ENCODE measurements at regions not wholly inside any gene's neighbourhood (a gene's known extent, or its start where the extent isn't known, plus 50 kb on each side); places are given as distances from the start of the nearest gene placed in this dataset.

DNA sequence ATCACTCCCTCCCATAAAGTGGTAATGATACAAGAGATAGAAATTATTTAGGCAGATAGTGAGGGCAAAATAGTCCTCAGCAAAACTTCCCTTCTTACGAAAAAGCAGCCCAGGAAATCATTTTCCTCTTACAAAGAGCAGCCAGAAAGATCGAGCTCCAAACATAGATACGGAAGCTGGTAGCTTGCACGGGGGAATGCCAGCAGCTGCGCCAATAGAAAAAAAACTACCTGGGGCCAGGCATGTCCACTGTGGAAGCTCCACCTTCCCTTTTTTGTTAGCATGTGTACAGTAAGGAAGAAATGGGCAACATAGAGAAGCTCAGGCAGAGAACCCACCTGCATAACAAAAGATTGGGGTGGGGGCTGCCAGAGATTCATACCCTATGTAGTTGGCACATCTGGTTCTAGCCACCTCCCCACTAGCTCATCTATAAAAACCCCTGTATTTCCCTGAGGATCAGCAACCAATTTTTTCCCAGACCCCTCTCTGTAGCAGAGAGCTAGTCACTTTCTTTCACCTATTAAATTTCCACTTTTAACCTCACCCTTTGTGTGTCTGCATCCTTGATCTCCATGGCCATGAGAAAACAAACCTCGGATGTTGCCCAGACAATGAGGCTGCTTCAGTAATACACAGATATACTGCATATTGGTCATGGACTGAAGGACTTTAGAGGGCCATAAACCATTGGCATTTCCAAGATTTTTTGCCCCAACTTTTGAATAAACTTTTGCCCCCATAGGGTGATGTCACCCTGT is 52.1 kb downstream of the SOD2 start:
- TF ChIP-seq, protein P1, sequence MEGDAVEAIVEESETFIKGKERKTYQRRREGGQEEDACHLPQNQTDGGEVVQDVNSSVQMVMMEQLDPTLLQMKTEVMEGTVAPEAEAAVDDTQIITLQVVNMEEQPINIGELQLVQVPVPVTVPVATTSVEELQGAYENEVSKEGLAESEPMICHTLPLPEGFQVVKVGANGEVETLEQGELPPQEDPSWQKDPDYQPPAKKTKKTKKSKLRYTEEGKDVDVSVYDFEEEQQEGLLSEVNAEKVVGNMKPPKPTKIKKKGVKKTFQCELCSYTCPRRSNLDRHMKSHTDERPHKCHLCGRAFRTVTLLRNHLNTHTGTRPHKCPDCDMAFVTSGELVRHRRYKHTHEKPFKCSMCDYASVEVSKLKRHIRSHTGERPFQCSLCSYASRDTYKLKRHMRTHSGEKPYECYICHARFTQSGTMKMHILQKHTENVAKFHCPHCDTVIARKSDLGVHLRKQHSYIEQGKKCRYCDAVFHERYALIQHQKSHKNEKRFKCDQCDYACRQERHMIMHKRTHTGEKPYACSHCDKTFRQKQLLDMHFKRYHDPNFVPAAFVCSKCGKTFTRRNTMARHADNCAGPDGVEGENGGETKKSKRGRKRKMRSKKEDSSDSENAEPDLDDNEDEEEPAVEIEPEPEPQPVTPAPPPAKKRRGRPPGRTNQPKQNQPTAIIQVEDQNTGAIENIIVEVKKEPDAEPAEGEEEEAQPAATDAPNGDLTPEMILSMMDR (optimal IDR thresholded peaks at IDR 0.05 in 1 of 3, IDR thresholded peaks at IDR 0.05 in 1 of 3, conservative IDR thresholded peaks at IDR 0.05 in 1 of 3; ENCODE audit: extremely low read depth in 1 of 3, insufficient read depth in 2 of 3, low read length in 3 of 3): no peak
- TF ChIP-seq EZH2 (IDR thresholded peaks at IDR 0.05; ENCODE audit: low read length): no peak
- Histone ChIP-seq H3K9me3 (ENCODE audit: control insufficient read depth, low read depth, low read length) (no peaks in the 10 kb centered on the region), H3K79me2 (ENCODE audit: control insufficient read depth, insufficient read depth, low read length) (no peaks in the 10 kb centered on the region), H3K9ac (ENCODE audit: control insufficient read depth, extremely low read depth, insufficient read depth, low read length) (no peak overlapping the region), H3K4me1 (ENCODE audit: control insufficient read depth, extremely low read depth, insufficient read depth, low read length) (no peaks in the 10 kb centered on the region), H3K27me3 (ENCODE audit: control insufficient read depth, extremely low read depth, insufficient read depth, low read length) (no peaks in the 10 kb centered on the region), H3K4me2 (ENCODE audit: control insufficient read depth, extremely low read depth, insufficient read depth, low read depth, low read length) (no peak overlapping the region), H3K4me3 (ENCODE audit: control insufficient read depth in 2 of 3, extremely low read depth in 1 of 3, insufficient read depth in 2 of 3, low read depth in 1 of 3, low read length in 3 of 3) (no peak overlapping the region), H4K20me1 (ENCODE audit: control insufficient read depth, extremely low read depth, insufficient read depth, low read length) (no peaks in the 10 kb centered on the region), H3K9me1 (ENCODE audit: control insufficient read depth, extremely low read depth, insufficient read depth, low read length) (no peaks in the 10 kb centered on the region), H3K27ac (ENCODE audit: control insufficient read depth, insufficient read depth, low read length) (no peak overlapping the region), H3K36me3 (ENCODE audit: control insufficient read depth in 2 of 2, extremely low read depth in 1 of 2, insufficient read depth in 2 of 2, low read length in 2 of 2) (no peaks in the 10 kb centered on the region), H2AFZ (ENCODE audit: control insufficient read depth, low read length) (no peak overlapping the region)
- FAIRE-seq (no peak), DNase-seq (ENCODE audit: low read depth, low spot score) (no peak)
- dilution Hi-C loops (cut with MboI; ENCODE audit: extremely low pct_ligation_motif_present, low sequenced_read_pairs): loop anchor here (25.0 kb wide), 1 partner anchor 479 kb away; the partner anchor contains the start of gene FNDC1

DNA sequence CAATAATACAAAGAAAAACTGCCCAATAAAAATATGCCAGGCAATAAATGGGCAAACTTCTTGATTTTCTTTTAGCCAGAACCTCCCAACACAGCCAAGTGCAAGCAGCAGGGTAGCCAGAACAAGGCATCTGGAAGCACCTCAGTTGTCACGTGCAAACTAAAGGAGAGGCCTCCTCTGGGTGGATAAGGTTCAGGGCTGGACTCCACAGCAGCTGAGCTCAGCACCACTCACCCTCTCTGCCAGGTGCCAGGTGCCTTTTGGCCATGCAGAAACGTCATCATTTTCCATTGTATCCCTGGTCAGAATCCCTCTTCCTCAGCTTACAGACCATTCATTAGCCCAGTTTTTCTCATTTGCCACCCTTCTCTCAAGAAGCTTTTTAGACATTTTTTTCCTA is 52.7 kb downstream of the SOD2 start:
- TF ChIP-seq EZH2 (IDR thresholded peaks at IDR 0.05; ENCODE audit: low read length): no peak
- TF ChIP-seq, protein P1 (optimal IDR thresholded peaks at IDR 0.05 in 1 of 3, IDR thresholded peaks at IDR 0.05 in 1 of 3, conservative IDR thresholded peaks at IDR 0.05 in 1 of 3; ENCODE audit: extremely low read depth in 1 of 3, insufficient read depth in 2 of 3, low read length in 3 of 3): no peak
- FAIRE-seq: no peak

More for the DNA sequence above, 52.7 kb downstream of the SOD2 start:
- dilution Hi-C loops (cut with MboI; ENCODE audit: extremely low pct_ligation_motif_present, low sequenced_read_pairs): loop anchor here (25.0 kb wide), 1 partner anchor 478 kb away; the partner anchor contains the start of gene FNDC1
- H3K4me3 ChIP-seq (ENCODE audit: control insufficient read depth in 2 of 3, extremely low read depth in 1 of 3, insufficient read depth in 2 of 3, low read depth in 1 of 3, low read length in 3 of 3): no peak overlapping the region
- no peaks in the 10 kb centered on the region for H3K4me1 ChIP-seq (ENCODE audit: control insufficient read depth, extremely low read depth, insufficient read depth, low read length)
- H3K79me2 ChIP-seq (ENCODE audit: control insufficient read depth, insufficient read depth, low read length): no peaks in the 10 kb centered on the region
- H3K27ac ChIP-seq (ENCODE audit: control insufficient read depth, insufficient read depth, low read length): no peak overlapping the region
- no peaks in the 10 kb centered on the region for H3K36me3 ChIP-seq (ENCODE audit: control insufficient read depth in 2 of 2, extremely low read depth in 1 of 2, insufficient read depth in 2 of 2, low read length in 2 of 2)
- no peaks in the 10 kb centered on the region for H3K9me1 ChIP-seq (ENCODE audit: control insufficient read depth, extremely low read depth, insufficient read depth, low read length)
- no peak overlapping the region for H3K9ac ChIP-seq (ENCODE audit: control insufficient read depth, extremely low read depth, insufficient read depth, low read length)
- no peak for DNase-seq (ENCODE audit: low read depth, low spot score)
- no peaks in the 10 kb centered on the region for H3K27me3 ChIP-seq (ENCODE audit: control insufficient read depth, extremely low read depth, insufficient read depth, low read length)
- no peak overlapping the region for H3K4me2 ChIP-seq (ENCODE audit: control insufficient read depth, extremely low read depth, insufficient read depth, low read depth, low read length)
- H2AFZ ChIP-seq (ENCODE audit: control insufficient read depth, low read length): no peak overlapping the region
- no peaks in the 10 kb centered on the region for H3K9me3 ChIP-seq (ENCODE audit: control insufficient read depth, low read depth, low read length)
- no peaks in the 10 kb centered on the region for H4K20me1 ChIP-seq (ENCODE audit: control insufficient read depth, extremely low read depth, insufficient read depth, low read length)

Data from keratinocyte (primary cell).